ENCODE measurements at regions not wholly inside any gene's neighbourhood (a gene's known extent, or its start where the extent isn't known, plus 50 kb on each side); places are given as distances from the start of the nearest gene placed in this dataset.

DNA sequence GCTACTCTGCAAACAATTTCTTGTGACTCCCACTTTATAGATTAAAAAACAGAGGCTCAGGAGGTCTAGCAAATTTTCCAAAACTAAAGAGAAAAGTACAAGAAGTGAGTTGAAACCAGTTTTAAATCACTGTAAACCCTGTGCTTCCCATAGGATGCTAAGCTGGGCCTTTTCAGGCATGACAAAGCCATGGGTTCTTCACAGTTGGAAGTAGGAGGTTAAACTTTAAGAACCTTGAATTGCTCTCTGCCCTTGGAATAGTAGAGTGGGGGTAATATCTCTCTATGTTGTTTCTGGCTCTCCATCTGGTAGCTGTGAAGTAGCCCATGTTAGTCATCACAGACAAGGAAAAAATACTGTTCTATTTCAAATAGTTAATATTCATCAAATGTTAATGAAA, 193.6 kb upstream of the SATB1 start:
- TF ChIP-seq, protein P1, sequence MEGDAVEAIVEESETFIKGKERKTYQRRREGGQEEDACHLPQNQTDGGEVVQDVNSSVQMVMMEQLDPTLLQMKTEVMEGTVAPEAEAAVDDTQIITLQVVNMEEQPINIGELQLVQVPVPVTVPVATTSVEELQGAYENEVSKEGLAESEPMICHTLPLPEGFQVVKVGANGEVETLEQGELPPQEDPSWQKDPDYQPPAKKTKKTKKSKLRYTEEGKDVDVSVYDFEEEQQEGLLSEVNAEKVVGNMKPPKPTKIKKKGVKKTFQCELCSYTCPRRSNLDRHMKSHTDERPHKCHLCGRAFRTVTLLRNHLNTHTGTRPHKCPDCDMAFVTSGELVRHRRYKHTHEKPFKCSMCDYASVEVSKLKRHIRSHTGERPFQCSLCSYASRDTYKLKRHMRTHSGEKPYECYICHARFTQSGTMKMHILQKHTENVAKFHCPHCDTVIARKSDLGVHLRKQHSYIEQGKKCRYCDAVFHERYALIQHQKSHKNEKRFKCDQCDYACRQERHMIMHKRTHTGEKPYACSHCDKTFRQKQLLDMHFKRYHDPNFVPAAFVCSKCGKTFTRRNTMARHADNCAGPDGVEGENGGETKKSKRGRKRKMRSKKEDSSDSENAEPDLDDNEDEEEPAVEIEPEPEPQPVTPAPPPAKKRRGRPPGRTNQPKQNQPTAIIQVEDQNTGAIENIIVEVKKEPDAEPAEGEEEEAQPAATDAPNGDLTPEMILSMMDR (conservative IDR thresholded peaks at IDR 0.05; ENCODE audit: low read length), result no peak
- no peak for TF ChIP-seq EZH2phosphoT487 (IDR thresholded peaks at IDR 0.05; ENCODE audit: borderline replicate concordance, low read depth, low read length)

Data from OCI-LY7 (cell line).